Neuronal stem cell (in vitro differentiated cells): ENCODE measurements at regions not wholly inside any gene's neighbourhood (a gene's known extent, or its start where the extent isn't known, plus 50 kb on each side); places are given as distances from the start of the nearest gene placed in this dataset.

Experiments used
- DNase-seq: peaks from one replicate; pipeline ENCODE4 v3.0.0-alpha.2; 2013; ENCODE audit warnings: low spot score
- H2AFZ ChIP-seq: one replicate; pipeline ENCODE4 v1.6.1; 2013; ENCODE audit warnings: mild to moderate bottlenecking, low read length, inconsistent platforms
- H2AK5ac ChIP-seq: 2 replicates; pipeline ENCODE4 v1.6.1; 2013; ENCODE audit warnings: low read depth, mild to moderate bottlenecking, inconsistent platforms, low read length, moderate library complexity, mixed read lengths
- H2BK120ac ChIP-seq: 2 replicates; pipeline ENCODE4 v1.6.1; 2013; ENCODE audit warnings: low read depth, mild to moderate bottlenecking, inconsistent platforms, low read length, moderate library complexity, mixed read lengths
- H2BK12ac ChIP-seq: one replicate; pipeline ENCODE4 v1.6.1; 2013; ENCODE audit warnings: low read length, inconsistent platforms
- H2BK15ac ChIP-seq: 2 replicates; pipeline ENCODE4 v1.6.1; 2013; ENCODE audit warnings: mild to moderate bottlenecking, low read length, inconsistent platforms, mixed read lengths
- H2BK5ac ChIP-seq: one replicate; pipeline ENCODE4 v1.6.1; 2013; ENCODE audit warnings: inconsistent platforms, mild to moderate bottlenecking, low read length, moderate library complexity
- H3K14ac ChIP-seq: one replicate; pipeline ENCODE4 v1.6.1; 2013; ENCODE audit warnings: low read length, inconsistent platforms
- H3K18ac ChIP-seq: 2 replicates; pipeline ENCODE4 v1.6.1; 2013; ENCODE audit warnings: low read length, inconsistent platforms
- H3K23ac ChIP-seq: 2 replicates; pipeline ENCODE4 v1.6.1; 2013; ENCODE audit warnings: low read depth, mild to moderate bottlenecking, mixed read lengths, low read length, inconsistent platforms; ENCODE audit not compliant: poor library complexity
- H3K27ac ChIP-seq: replicated peaks from 3 replicates; pipeline ENCODE4 v1.5.1; 2013; ENCODE audit warnings: low read length, inconsistent platforms
- H3K27me3 ChIP-seq, 3 experiments: 2 replicates each; pipeline ENCODE4 v1.6.1; 2013; ENCODE audit warnings: low read length in 3 of 3, mild to moderate bottlenecking in 2 of 3, inconsistent platforms in 1 of 3, low read depth in 1 of 3, mixed read lengths in 1 of 3, moderate library complexity in 1 of 3; ENCODE audit not compliant: control insufficient read depth in 3 of 3, insufficient read depth in 3 of 3
- H3K36me3 ChIP-seq, 2 donors: replicated peaks in 1 of 2; 2 replicates each; pipeline ENCODE4 v1.6.1; 2013; ENCODE audit warnings: low read length in 2 of 2; ENCODE audit not compliant: control insufficient read depth in 2 of 2, insufficient read depth in 2 of 2
- H3K4ac ChIP-seq: 2 replicates; pipeline ENCODE4 v1.6.1; 2013; ENCODE audit warnings: inconsistent platforms, mild to moderate bottlenecking, low read length, moderate library complexity
- H3K4me1 ChIP-seq, 2 donors: 1 replicate in 1 of 2; 2 replicates in 1 of 2; pipeline ENCODE4 v1.6.1; 2013; ENCODE audit warnings: low read length in 2 of 2, low read depth in 1 of 2; ENCODE audit not compliant: control insufficient read depth in 2 of 2, insufficient read depth in 1 of 2
- H3K4me2 ChIP-seq: one replicate; pipeline ENCODE4 v1.6.1; 2013; ENCODE audit warnings: mild to moderate bottlenecking, low read length, inconsistent platforms; ENCODE audit not compliant: insufficient read depth, poor library complexity, severe bottlenecking
- H3K4me3 ChIP-seq, 2 donors: 2 replicates each; pipeline ENCODE4 v1.5.1; 2013; ENCODE audit warnings: low read length in 2 of 2, mild to moderate bottlenecking in 2 of 2, inconsistent platforms in 1 of 2, moderate library complexity in 1 of 2
- H3K79me1 ChIP-seq: one replicate; pipeline ENCODE4 v1.6.1; 2013; ENCODE audit warnings: low read depth, mild to moderate bottlenecking, inconsistent platforms, low read length, moderate library complexity
- H3K9ac ChIP-seq: one replicate; pipeline ENCODE4 v1.6.1; 2013; ENCODE audit warnings: mild to moderate bottlenecking, low read depth, low read length, inconsistent platforms; ENCODE audit not compliant: poor library complexity
- H3K9me3 ChIP-seq, 2 donors: replicated peaks in 1 of 2; 2 replicates each; pipeline versions ENCODE3 to v1.6.1; 2013; ENCODE audit warnings: low read length in 2 of 2, mild to moderate bottlenecking in 2 of 2, inconsistent platforms in 1 of 2, low read depth in 1 of 2, mixed read lengths in 1 of 2, moderate library complexity in 1 of 2; ENCODE audit not compliant: control insufficient read depth in 2 of 2, insufficient read depth in 1 of 2
- H4K8ac ChIP-seq: one replicate; pipeline ENCODE4 v1.6.1; 2013; ENCODE audit warnings: low read depth, mild to moderate bottlenecking, inconsistent platforms, low read length, moderate library complexity
- H4K91ac ChIP-seq: one replicate; pipeline ENCODE4 v1.6.1; 2013; ENCODE audit warnings: low read length, low read depth, mild to moderate bottlenecking, inconsistent platforms; ENCODE audit not compliant: poor library complexity
- WGBS, 2 donors: extraction: QIAGEN DNeasy Blood & Tissue Kit; methylation state at CpG; one replicate each; pipeline ENCODE4 v1.1.7; 2013; ENCODE audit warnings: missing lambda C conversion rate in 2 of 2, mixed read lengths in 1 of 2; ENCODE audit not compliant: insufficient read length in 2 of 2, insufficient replicate concordance in 1 of 2; ENCODE audit errors: extremely low coverage in 2 of 2; 5-methylcytosine and 5-hydroxymethylcytosine counted together

DNA sequence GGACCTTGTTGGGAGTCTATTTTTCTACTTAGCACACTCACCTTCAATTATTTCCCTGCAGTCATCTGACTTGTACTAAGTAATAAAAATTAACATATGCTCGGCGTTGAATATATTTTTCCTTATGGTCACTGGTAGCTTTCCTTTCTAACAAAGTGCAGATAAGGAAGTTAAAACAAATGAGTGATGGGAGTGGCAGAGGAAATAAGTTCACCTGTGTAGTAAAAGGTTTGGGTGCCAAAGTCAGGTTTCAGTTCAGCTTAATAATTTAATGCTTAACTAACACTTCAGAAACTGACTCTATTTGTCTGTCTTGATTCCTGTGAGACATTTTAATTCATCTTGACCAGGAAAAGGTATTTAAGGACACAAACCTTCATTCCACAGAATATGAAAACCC is 184.4 kb downstream of the PCDH7 start:
- Histone ChIP-seq H3K27me3 (no peaks in the 10 kb centered on the region), H3K27ac (no peak overlapping the region), H3K4me1 (peaks cover 0 to 1% of the 10 kb centered on the region in 2 donors), H4K91ac (no peak overlapping the region), H3K4me2 (no peak overlapping the region), H3K79me1 (no peaks in the 10 kb centered on the region), H3K23ac (no peak overlapping the region), H2AFZ (no peak overlapping the region), H2BK120ac (no peak overlapping the region), H3K9me3 (no peaks in the 10 kb centered on the region), H2BK15ac (no peak overlapping the region), H3K18ac (no peak overlapping the region), H3K36me3 (no peaks in the 10 kb centered on the region), H2AK5ac (no peak overlapping the region), H3K4ac (no peak overlapping the region), H3K4me3 (no peak overlapping the region), H2BK12ac (no peak overlapping the region), H4K8ac (no peak overlapping the region), H3K14ac (no peak overlapping the region), H3K9ac (no peak overlapping the region), H2BK5ac (no peak overlapping the region)
- no peak for DNase-seq
- no CpG with 5 or more reads among the region's 2 CpGs for WGBS, 2 donors

- no peak overlapping the region for H4K91ac ChIP-seq
- H4K8ac ChIP-seq: no peak overlapping the region
- no peak overlapping the region for H3K23ac ChIP-seq
- H2AFZ ChIP-seq: no peak overlapping the region
- no peaks in the 10 kb centered on the region for H3K36me3 ChIP-seq
- H3K27ac ChIP-seq: no peak overlapping the region
- no peak overlapping the region for H2AK5ac ChIP-seq
- no peak overlapping the region for H3K4me2 ChIP-seq
- H3K4ac ChIP-seq: no peak overlapping the region
- no peaks in the 10 kb centered on the region for H3K4me1 ChIP-seq
- no peak overlapping the region for H2BK15ac ChIP-seq
- DNase-seq: no peak
- H3K9me3 ChIP-seq: no peaks in the 10 kb centered on the region
- no CpG with 5 or more reads among the region's 1 CpG for WGBS, 2 donors
- H2BK12ac ChIP-seq: no peak overlapping the region
- no peak overlapping the region for H3K4me3 ChIP-seq
- H3K27me3 ChIP-seq: no peaks in the 10 kb centered on the region
- H2BK120ac ChIP-seq: no peak overlapping the region
- no peak overlapping the region for H2BK5ac ChIP-seq
- no peak overlapping the region for H3K9ac ChIP-seq
- H3K79me1 ChIP-seq: no peaks in the 10 kb centered on the region
- no peak overlapping the region for H3K14ac ChIP-seq
- H3K18ac ChIP-seq: no peak overlapping the region
Measured at GRCh38 chr4:30912098-30912714, 192.0 kb downstream of the PCDH7 start.

- Histone ChIP-seq H3K4ac (no peak overlapping the region), H3K4me1 (no peaks in the 10 kb centered on the region), H3K27ac (no peak overlapping the region), H2BK5ac (no peak overlapping the region), H2AFZ (no peak overlapping the region), H3K79me1 (no peaks in the 10 kb centered on the region), H3K18ac (no peak overlapping the region), H3K36me3 (no peaks in the 10 kb centered on the region), H4K91ac (no peak overlapping the region), H2AK5ac (no peak overlapping the region), H3K4me2 (no peak overlapping the region), H2BK120ac (no peak overlapping the region), H3K23ac (no peak overlapping the region), H3K9ac (no peak overlapping the region), H3K4me3 (no peak overlapping the region), H3K9me3 (no peaks in the 10 kb centered on the region), H3K27me3 (no peaks in the 10 kb centered on the region), H2BK12ac (no peak overlapping the region), H4K8ac (no peak overlapping the region), H3K14ac (no peak overlapping the region), H2BK15ac (no peak overlapping the region)
- DNase-seq: no peak
- whole genome bisulfite sequencing, 2 donors: no CpG with 5 or more reads among the region's 5 CpGs
Measured at GRCh38 chr4:30916337-30917274, 196.4 kb downstream of the PCDH7 start.

- H3K4ac ChIP-seq: no peak overlapping the region
- no peaks in the 10 kb centered on the region for H3K4me1 ChIP-seq
- no peak overlapping the region for H4K8ac ChIP-seq
- no peak overlapping the region for H2AFZ ChIP-seq
- no peak overlapping the region for H2BK5ac ChIP-seq
- H3K14ac ChIP-seq: no peak overlapping the region
- H3K4me2 ChIP-seq: no peak overlapping the region
- no peak overlapping the region for H2BK15ac ChIP-seq
- no peaks in the 10 kb centered on the region for H3K79me1 ChIP-seq
- H3K4me3 ChIP-seq: no peak overlapping the region
- no peak overlapping the region for H4K91ac ChIP-seq
- H3K9ac ChIP-seq: no peak overlapping the region
- no peaks in the 10 kb centered on the region for H3K36me3 ChIP-seq
- H3K23ac ChIP-seq: no peak overlapping the region
- H2BK12ac ChIP-seq: no peak overlapping the region
- no peak overlapping the region for H3K27ac ChIP-seq
- H3K27me3 ChIP-seq: no peaks in the 10 kb centered on the region
- no peaks in the 10 kb centered on the region for H3K9me3 ChIP-seq
- DNase-seq: no peak
- no peak overlapping the region for H2BK120ac ChIP-seq
- no peak overlapping the region for H3K18ac ChIP-seq
- no peak overlapping the region for H2AK5ac ChIP-seq
Measured at GRCh38 chr4:30917946-30918345, 197.8 kb downstream of the PCDH7 start.
